Thyroid gland (tissue), 4 donors: ENCODE measurements at regions not wholly inside any gene's neighbourhood (a gene's known extent, or its start where the extent isn't known, plus 50 kb on each side); places are given as distances from the start of the nearest gene placed in this dataset.

ENCODE experiments used
- DNase-seq, 2 donors: peaks; one replicate each; pipeline ENCODE4 v3.0.0-alpha.2; 2019
- H3K27ac ChIP-seq, 3 donors: fragments of 200-600 bp; sonication (generic); 1 replicate in 2 of 3; 2 replicates in 1 of 3; pipeline ENCODE4 v1.5.1; 2016 to 2019; ENCODE audit warnings: mild to moderate bottlenecking in 1 of 3, moderate library complexity in 1 of 3
- H3K27me3 ChIP-seq: fragments of 200-600 bp; sonication (generic); one replicate; pipeline ENCODE4 v1.5.1; 2019
- H3K36me3 ChIP-seq, 2 donors: fragments of 200-600 bp; sonication (generic); one replicate each; pipeline ENCODE4 v1.5.1; 2016 to 2019
- H3K4me1 ChIP-seq, 2 donors: fragments of 200-600 bp; sonication (generic); one replicate each; pipeline ENCODE4 v1.5.1; 2017 to 2019
- H3K4me3 ChIP-seq, 3 donors: fragments of 200-600 bp; sonication (generic); replicated peaks in 1 of 3; 1 replicate in 2 of 3; 2 replicates in 1 of 3; pipeline ENCODE4 v1.5.1; 2016; ENCODE audit warnings: mild to moderate bottlenecking in 1 of 3
- H3K9me3 ChIP-seq: fragments of 200-600 bp; sonication (generic); one replicate; pipeline ENCODE4 v1.5.1; 2017
- POLR2A ChIP-seq, 2 donors: fragments of 450-650 bp; IDR thresholded peaks; one replicate each; pipeline ENCODE4 v1.6.1; 2017; ENCODE audit warnings: antibody characterized with exemption in 2 of 2, mild to moderate bottlenecking in 2 of 2, moderate library complexity in 1 of 2
- WGBS, 2 donors: methylation state at CpG; one replicate each; pipeline ENCODE4 v1.1.5; 2017; 5-methylcytosine and 5-hydroxymethylcytosine counted together
- intact Hi-C: fragments of 100-400 bp; cut with DNase I; formaldehyde crosslinking; loops from one replicate; pipeline ENCODE4 v1.15.1; 2023
- TF ChIP-seq, protein P1 (sequence below), 6 experiments: fragments of 200-600 bp in 3 of 6; fragments of 450-650 bp in 3 of 6; sonication (generic) in 3 of 6; IDR thresholded peaks; one replicate each; pipeline ENCODE4 v1.5.1; 2016 to 2019; ENCODE audit warnings: antibody characterized with exemption in 6 of 6, mild to moderate bottlenecking in 2 of 6, inconsistent platforms in 1 of 6, moderate library complexity in 1 of 6

DNA sequence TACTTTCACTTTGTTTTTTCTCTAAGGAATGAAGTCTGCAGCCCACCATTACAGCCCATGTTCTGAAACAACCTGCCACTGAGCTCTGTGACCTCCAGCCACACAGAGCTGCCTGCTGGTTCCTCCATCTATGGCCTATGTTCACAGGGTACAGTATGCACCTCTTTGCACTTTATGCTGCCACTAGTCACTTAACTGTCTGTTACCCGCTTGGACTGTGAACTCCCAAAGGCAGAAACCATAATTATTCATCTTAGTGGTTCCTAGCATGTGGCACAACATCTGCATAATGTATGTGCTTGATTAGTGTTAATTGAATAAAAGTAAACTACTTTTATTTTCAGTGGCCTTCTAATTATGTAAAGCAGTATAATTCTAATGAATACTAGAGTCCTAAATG lies 95.5 kb upstream of the BET1 start:
- Histone ChIP-seq H3K27me3 (no peaks in the 10 kb centered on the region), H3K9me3 (no peaks in the 10 kb centered on the region), H3K4me1 (no peaks in the 10 kb centered on the region), H3K4me3 (no peak overlapping the region), H3K27ac (no peak overlapping the region), H3K36me3 (no peaks in the 10 kb centered on the region)
- no peak for DNase-seq
- TF ChIP-seq, protein P1, sequence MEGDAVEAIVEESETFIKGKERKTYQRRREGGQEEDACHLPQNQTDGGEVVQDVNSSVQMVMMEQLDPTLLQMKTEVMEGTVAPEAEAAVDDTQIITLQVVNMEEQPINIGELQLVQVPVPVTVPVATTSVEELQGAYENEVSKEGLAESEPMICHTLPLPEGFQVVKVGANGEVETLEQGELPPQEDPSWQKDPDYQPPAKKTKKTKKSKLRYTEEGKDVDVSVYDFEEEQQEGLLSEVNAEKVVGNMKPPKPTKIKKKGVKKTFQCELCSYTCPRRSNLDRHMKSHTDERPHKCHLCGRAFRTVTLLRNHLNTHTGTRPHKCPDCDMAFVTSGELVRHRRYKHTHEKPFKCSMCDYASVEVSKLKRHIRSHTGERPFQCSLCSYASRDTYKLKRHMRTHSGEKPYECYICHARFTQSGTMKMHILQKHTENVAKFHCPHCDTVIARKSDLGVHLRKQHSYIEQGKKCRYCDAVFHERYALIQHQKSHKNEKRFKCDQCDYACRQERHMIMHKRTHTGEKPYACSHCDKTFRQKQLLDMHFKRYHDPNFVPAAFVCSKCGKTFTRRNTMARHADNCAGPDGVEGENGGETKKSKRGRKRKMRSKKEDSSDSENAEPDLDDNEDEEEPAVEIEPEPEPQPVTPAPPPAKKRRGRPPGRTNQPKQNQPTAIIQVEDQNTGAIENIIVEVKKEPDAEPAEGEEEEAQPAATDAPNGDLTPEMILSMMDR (IDR thresholded peaks at IDR 0.05), result no peak
- WGBS, 2 donors, result 92 to 96% methylated on average over 1 of the region's 1 CpG
- intact Hi-C loops, result no loop called here

- Histone ChIP-seq H3K4me3 (no peak overlapping the region), H3K27me3 (no peaks in the 10 kb centered on the region), H3K27ac (no peak overlapping the region), H3K4me1 (no peaks in the 10 kb centered on the region), H3K36me3 (no peaks in the 10 kb centered on the region), H3K9me3 (no peaks in the 10 kb centered on the region)
- TF ChIP-seq POLR2A (IDR thresholded peaks at IDR 0.05), result no peak
- TF ChIP-seq, protein P1 (IDR thresholded peaks at IDR 0.05), result no peak
- intact Hi-C loops, result no loop called here
- 96 to 99% methylated on average over 12 to 21 of the region's 27 CpGs for WGBS, 2 donors
- no peak for DNase-seq
These were observed 96.7 kb upstream of the BET1 start for GRCh38 chr7:94100723-94101345.

DNA sequence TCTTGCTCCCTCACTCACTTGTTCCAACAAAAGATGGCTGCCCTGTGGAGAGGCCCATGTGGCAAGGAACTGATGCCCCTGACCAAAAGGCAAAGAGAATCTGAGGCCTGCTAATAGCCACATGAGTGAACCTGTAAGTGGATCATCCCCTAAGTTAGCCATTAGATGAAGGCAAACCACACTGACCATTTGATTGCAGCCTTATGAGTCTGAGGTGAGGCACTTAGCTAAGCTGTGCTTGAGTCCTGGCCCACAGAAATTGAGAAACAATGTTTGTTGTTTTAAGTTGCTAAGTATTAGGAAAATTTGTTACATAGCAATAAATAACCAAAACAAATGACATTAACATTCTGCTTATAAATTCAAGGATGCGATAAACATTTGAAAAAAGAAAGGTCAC lies 100.1 kb upstream of the BET1 start:
- WGBS, 2 donors, result 94 to 99% methylated on average over 1 of the region's 1 CpG

GRCh38 chr7:94109556-94109955 lies 105.4 kb upstream of the BET1 start:
- Histone ChIP-seq H3K9me3 (no peaks in the 10 kb centered on the region), H3K36me3 (no peaks in the 10 kb centered on the region), H3K27me3 (no peaks in the 10 kb centered on the region), H3K4me1 (no peaks in the 10 kb centered on the region), H3K4me3 (no peak overlapping the region), H3K27ac (no peak overlapping the region)
- intact Hi-C loops, result no loop called here
- DNase-seq, result no peak
- 89 to 90% methylated on average over 5 of the region's 5 CpGs for WGBS, 2 donors
- TF ChIP-seq, protein P1 (IDR thresholded peaks at IDR 0.05), result no peak
- TF ChIP-seq POLR2A (IDR thresholded peaks at IDR 0.05), result no peak

More for the DNA sequence above, 100.1 kb upstream of the BET1 start:
- Histone ChIP-seq H3K4me1 (no peaks in the 10 kb centered on the region), H3K36me3 (no peaks in the 10 kb centered on the region), H3K27ac (no peak overlapping the region), H3K9me3 (no peaks in the 10 kb centered on the region), H3K4me3 (no peak overlapping the region), H3K27me3 (no peaks in the 10 kb centered on the region)
- TF ChIP-seq, protein P1 (IDR thresholded peaks at IDR 0.05), result no peak
- no peak for TF ChIP-seq POLR2A (IDR thresholded peaks at IDR 0.05)
- intact Hi-C loops, result no loop called here
- DNase-seq, result no peak

DNA sequence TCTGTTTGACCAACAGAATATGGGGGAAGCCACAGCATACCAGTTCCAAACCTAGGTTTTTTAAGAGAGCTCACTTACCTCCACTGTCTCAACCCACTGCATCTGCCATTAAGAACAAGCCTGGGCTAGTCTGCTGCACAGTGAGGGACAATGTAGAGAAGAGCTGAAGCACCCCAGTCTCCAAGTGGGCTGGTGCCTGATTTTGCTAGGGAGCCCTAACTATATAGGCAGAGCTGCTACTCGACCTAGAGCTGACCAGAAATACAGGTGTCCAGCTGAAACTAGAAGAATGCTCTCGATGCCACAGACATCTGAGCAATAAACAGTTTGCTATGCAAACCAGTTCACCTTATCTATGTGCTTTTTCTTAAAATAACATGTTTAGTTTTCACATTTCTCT lies 106.9 kb upstream of the BET1 start:
- Histone ChIP-seq H3K4me3 (no peak overlapping the region), H3K27me3 (no peaks in the 10 kb centered on the region), H3K9me3 (no peaks in the 10 kb centered on the region), H3K36me3 (no peaks in the 10 kb centered on the region), H3K4me1 (no peaks in the 10 kb centered on the region), H3K27ac (no peak overlapping the region)
- no peak for DNase-seq
- TF ChIP-seq POLR2A (IDR thresholded peaks at IDR 0.05), result no peak
- TF ChIP-seq, protein P1 (IDR thresholded peaks at IDR 0.05), result no peak
- intact Hi-C loops, result no loop called here
- 73 to 75% methylated on average over 2 of the region's 2 CpGs for WGBS, 2 donors
